ENCODE measurements at regions not wholly inside any gene's neighbourhood (a gene's known extent, or its start where the extent isn't known, plus 50 kb on each side); places are given as distances from the start of the nearest gene placed in this dataset.
"Not testable (repeated sequence)": the region's sequence is repeated elsewhere in the genome, so short reads cannot be mapped to it uniquely, and the experiment has no call there.

GRCh38 chr14:105991677-105992076 is 465.3 kb downstream of the TMEM121 start:
- TF ChIP-seq CTCF (conservative IDR thresholded peaks at IDR 0.05; ENCODE audit: low read depth, low read length); EZH2 (IDR thresholded peaks at IDR 0.05; ENCODE audit: borderline replicate concordance, low read depth, low read length, poor library complexity, severe bottlenecking): not testable (repeated sequence)
